K562 (cell line): ENCODE measurements at regions not wholly inside any gene's neighbourhood (a gene's known extent, or its start where the extent isn't known, plus 50 kb on each side); places are given as distances from the start of the nearest gene placed in this dataset.

Experiments used
- AFF1 ChIP-seq, 2 experiments: fragments of 450-650 bp; IDR thresholded peaks; 2 replicates each; pipeline ENCODE4 v1.6.1; 2018; ENCODE audit warnings: mild to moderate bottlenecking in 2 of 2, low read depth in 1 of 2; ENCODE audit not compliant: partially characterized antibody in 2 of 2
- BACH1 ChIP-seq: fragments of 200-800 bp; sonication (Bioruptor generic); IDR thresholded peaks from 2 replicates; pipeline ENCODE4 v1.6.1; 2016; ENCODE audit warnings: missing genetic modification characterization, missing compliant biosample characterization
- CBX2 ChIP-seq: fragments of 200-600 bp; sonication (generic); IDR thresholded peaks from one replicate; pipeline ENCODE4 v1.6.1; 2012; ENCODE audit warnings: mild to moderate bottlenecking, low read length, inconsistent platforms; ENCODE audit not compliant: insufficient read depth, poor library complexity, severe bottlenecking
- CREB5 ChIP-seq: fragments of 250-450 bp; sonication (Bioruptor Pico); IDR thresholded peaks from 2 replicates; pipeline ENCODE4 v1.5.0; 2020; ENCODE audit warnings: mild to moderate bottlenecking
- IRF2 ChIP-seq: sonication (generic); formaldehyde crosslinking; IDR thresholded peaks from 2 replicates; pipeline ENCODE4 v1.8.1; 2022; ENCODE audit warnings: mild to moderate bottlenecking, missing genetic modification reagents
- KDM4B ChIP-seq, 2 experiments: fragments of 450-650 bp in 1 of 2; sonication (generic) in 1 of 2; IDR thresholded peaks; 2 replicates each; pipeline ENCODE4 v1.6.1; 2016 to 2017; ENCODE audit warnings: borderline replicate concordance in 2 of 2, antibody characterized with exemption in 1 of 2, low read depth in 1 of 2, mild to moderate bottlenecking in 1 of 2
- MAFG ChIP-seq: fragments of 450-650 bp; conservative IDR thresholded peaks from 2 replicates; pipeline ENCODE4 v1.6.1; 2016; ENCODE audit warnings: missing genetic modification characterization, missing compliant biosample characterization
- MYNN ChIP-seq, 2 experiments: sonication (generic); formaldehyde crosslinking in 1 of 2; IDR thresholded peaks; 2 replicates each; pipeline versions ENCODE4 v1.5.0 to v1.6.1; 2016 to 2020; ENCODE audit warnings: antibody characterized with exemption in 1 of 2, missing genetic modification reagents in 1 of 2
- NR1H2 ChIP-seq: sonication (generic); formaldehyde crosslinking; IDR thresholded peaks from 2 replicates; pipeline ENCODE4 v1.4.0; 2020; ENCODE audit warnings: mild to moderate bottlenecking, missing genetic modification reagents
- PHF8 ChIP-seq: fragments of 200-600 bp; sonication (generic); IDR thresholded peaks from 2 replicates; pipeline ENCODE4 v1.6.1; 2012; ENCODE audit warnings: mixed run types, mild to moderate bottlenecking, inconsistent platforms, low read length, moderate library complexity, borderline replicate concordance
- PKNOX1 ChIP-seq: fragments of 450-650 bp; IDR thresholded peaks from 2 replicates; pipeline ENCODE4 v1.6.1; 2016
- PPARD ChIP-seq: fragments of 250-450 bp; sonication (Bioruptor Pico); IDR thresholded peaks from 2 replicates; pipeline ENCODE4 v1.8.0; 2022; ENCODE audit warnings: inconsistent platforms, mild to moderate bottlenecking, moderate library complexity
- RFX7 ChIP-seq: fragments of 250-450 bp; sonication (Bioruptor Pico); IDR thresholded peaks from 2 replicates; pipeline ENCODE4 v1.5.1; 2021; ENCODE audit warnings: mild to moderate bottlenecking
- SMARCC2 ChIP-seq: fragments of 450-650 bp; IDR thresholded peaks from 2 replicates; pipeline ENCODE4 v1.6.1; 2017; ENCODE audit warnings: antibody characterized with exemption, moderate library complexity, mild to moderate bottlenecking, low read depth
- TCFL5 ChIP-seq: fragments of 250-450 bp; sonication (Bioruptor Pico); conservative IDR thresholded peaks from 2 replicates; pipeline ENCODE4 v1.6.1; 2021; ENCODE audit warnings: mild to moderate bottlenecking, moderate library complexity, matching md5 sums
- U2AF1 ChIP-seq: fragments of 200-400 bp; formaldehyde crosslinking; optimal IDR thresholded peaks from 2 replicates; pipeline ENCODE3; 2017; ENCODE audit warnings: mild to moderate bottlenecking, low read depth, low read length, moderate library complexity
- ZBTB2 ChIP-seq: fragments of 450-650 bp; IDR thresholded peaks from 2 replicates; pipeline ENCODE4 v1.6.1; 2016; ENCODE audit warnings: antibody characterized with exemption
- ZFP30 ChIP-seq: fragments of 250-450 bp; sonication (Bioruptor Pico); IDR thresholded peaks from 2 replicates; pipeline ENCODE4 v1.8.0; 2022; ENCODE audit warnings: moderate library complexity, mild to moderate bottlenecking, inconsistent platforms, borderline replicate concordance
- ZNF212 ChIP-seq: fragments of 450-650 bp; formaldehyde crosslinking; IDR thresholded peaks from 2 replicates; pipeline ENCODE4 v1.4.0; 2020; ENCODE audit warnings: mild to moderate bottlenecking
- ZNF224 ChIP-seq: sonication (generic); formaldehyde crosslinking; IDR thresholded peaks from 2 replicates; pipeline ENCODE4 v1.8.0; 2022; ENCODE audit warnings: mild to moderate bottlenecking, missing genetic modification reagents
- ZNF23 ChIP-seq: fragments of 250-450 bp; sonication (Bioruptor Pico); IDR thresholded peaks from 2 replicates; pipeline ENCODE4 v1.4.0; 2020; ENCODE audit warnings: mild to moderate bottlenecking

- TF ChIP-seq CREB5 (CRISPR knock-in tag): no peak
- TF ChIP-seq MAFG (tag): no peak
- no peak for TF ChIP-seq RFX7 (CRISPR knock-in tag)
- no peak for TF ChIP-seq AFF1 (IDR thresholded peaks at IDR 0.05; ENCODE audit: low read depth in 1 of 2, partially characterized antibody in 2 of 2)
- no peak for TF ChIP-seq BACH1 (tag)
- TF ChIP-seq ZNF23 (CRISPR knock-in tag): no peak
- TF ChIP-seq SMARCC2: 0 out of 2 replicates have a peak, but pooled peaks have one; percentile 31
- TF ChIP-seq PPARD (CRISPR knock-in tag): no peak
- no peak for TF ChIP-seq ZBTB2
- no peak for TF ChIP-seq CBX2
- peak; percentile 79 for TF ChIP-seq PKNOX1
- TF ChIP-seq ZNF224: no peak
- TF ChIP-seq IRF2 (CRISPR knock-in tag): no peak
- TF ChIP-seq PHF8: no peak
- TF ChIP-seq MYNN (IDR thresholded peaks at IDR 0.05): no peak
- TF ChIP-seq MYNN (CRISPR knock-in tag; IDR thresholded peaks at IDR 0.05): no peak
- TF ChIP-seq KDM4B (IDR thresholded peaks at IDR 0.05; ENCODE audit: borderline replicate concordance in 2 of 2, low read depth in 1 of 2): no peak
- TF ChIP-seq TCFL5 (CRISPR knock-in tag): no peak
- no peak for TF ChIP-seq NR1H2 (CRISPR knock-in tag)
- no peak for TF ChIP-seq ZFP30 (CRISPR knock-in tag)
- no peak for TF ChIP-seq U2AF1
- TF ChIP-seq ZNF212 (CRISPR knock-in tag): no peak
Observed at GRCh38 chr1:113217447-113218208, 144.6 kb downstream of the LRIG2 start (continued).
